ENCODE measurements at regions not wholly inside any gene's neighbourhood (a gene's known extent, or its start where the extent isn't known, plus 50 kb on each side); places are given as distances from the start of the nearest gene placed in this dataset.

DNA sequence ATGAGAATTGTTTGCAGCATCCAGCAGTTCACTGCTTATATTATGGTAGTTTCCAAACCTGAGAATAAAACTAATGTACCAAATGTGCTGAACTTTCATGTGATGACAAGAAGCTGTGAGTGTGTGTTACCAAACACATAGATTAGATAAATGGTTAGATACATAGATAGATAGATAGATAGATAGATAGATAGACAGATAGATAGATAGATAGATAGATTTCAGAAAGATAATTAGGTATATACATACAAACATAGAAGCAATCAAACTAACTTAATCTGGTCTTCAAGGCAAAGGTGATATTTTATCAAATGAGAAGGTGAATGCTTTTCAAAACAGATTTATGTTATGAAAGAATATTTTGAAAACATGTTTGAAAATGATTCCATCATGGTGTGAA, 147.3 kb upstream of the C11orf58 start:
- H3K4me1 ChIP-seq (ENCODE audit: control insufficient read depth, insufficient read depth, low read length): no peaks in the 10 kb centered on the region
- H3K27ac ChIP-seq (ENCODE audit: extremely low read depth, low read depth, low read length): no peak overlapping the region
- TF ChIP-seq ZNF654 (tag by site-specific recombination; IDR thresholded peaks at IDR 0.05; ENCODE audit: low read depth): no peak
- TF ChIP-seq ZNF660 (tag by site-specific recombination; IDR thresholded peaks at IDR 0.05): no peak
- no peak for TF ChIP-seq ZNF645 (tag by site-specific recombination; IDR thresholded peaks at IDR 0.05)
- no peak for TF ChIP-seq HOXC10 (CRISPR knock-in tag; IDR thresholded peaks at IDR 0.05)
- TF ChIP-seq GLIS1 (tag by site-specific recombination; IDR thresholded peaks at IDR 0.05): no peak
- TF ChIP-seq SP3 (tag by site-specific recombination; IDR thresholded peaks at IDR 0.05): no peak
- TF ChIP-seq ZNF2 (tag by site-specific recombination; IDR thresholded peaks at IDR 0.05): no peak
- no peak for TF ChIP-seq ZNF561 (tag by site-specific recombination; IDR thresholded peaks at IDR 0.05; ENCODE audit: borderline replicate concordance)
- TF ChIP-seq GLI2 (tag by site-specific recombination; IDR thresholded peaks at IDR 0.05; ENCODE audit: borderline replicate concordance, low read depth): no peak
- TF ChIP-seq ZNF280D (tag by site-specific recombination; IDR thresholded peaks at IDR 0.05): no peak
- TF ChIP-seq, protein P1, sequence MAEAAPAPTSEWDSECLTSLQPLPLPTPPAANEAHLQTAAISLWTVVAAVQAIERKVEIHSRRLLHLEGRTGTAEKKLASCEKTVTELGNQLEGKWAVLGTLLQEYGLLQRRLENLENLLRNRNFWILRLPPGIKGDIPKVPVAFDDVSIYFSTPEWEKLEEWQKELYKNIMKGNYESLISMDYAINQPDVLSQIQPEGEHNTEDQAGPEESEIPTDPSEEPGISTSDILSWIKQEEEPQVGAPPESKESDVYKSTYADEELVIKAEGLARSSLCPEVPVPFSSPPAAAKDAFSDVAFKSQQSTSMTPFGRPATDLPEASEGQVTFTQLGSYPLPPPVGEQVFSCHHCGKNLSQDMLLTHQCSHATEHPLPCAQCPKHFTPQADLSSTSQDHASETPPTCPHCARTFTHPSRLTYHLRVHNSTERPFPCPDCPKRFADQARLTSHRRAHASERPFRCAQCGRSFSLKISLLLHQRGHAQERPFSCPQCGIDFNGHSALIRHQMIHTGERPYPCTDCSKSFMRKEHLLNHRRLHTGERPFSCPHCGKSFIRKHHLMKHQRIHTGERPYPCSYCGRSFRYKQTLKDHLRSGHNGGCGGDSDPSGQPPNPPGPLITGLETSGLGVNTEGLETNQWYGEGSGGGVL (tag by site-specific recombination; IDR thresholded peaks at IDR 0.05): no peak
- no peak for TF ChIP-seq ZNF311 (tag by site-specific recombination; IDR thresholded peaks at IDR 0.05; ENCODE audit: borderline replicate concordance)
- no peak for TF ChIP-seq ZNF48 (tag by site-specific recombination; IDR thresholded peaks at IDR 0.05)
- no peak for TF ChIP-seq HOXA7 (CRISPR knock-in tag; IDR thresholded peaks at IDR 0.05; ENCODE audit: borderline replicate concordance)
- TF ChIP-seq ZNF280C (tag by site-specific recombination; IDR thresholded peaks at IDR 0.05): no peak
- no peak for TF ChIP-seq GLI4 (tag by site-specific recombination; IDR thresholded peaks at IDR 0.05)
- no peak for TF ChIP-seq ZNF768 (tag by site-specific recombination; IDR thresholded peaks at IDR 0.05)
- TF ChIP-seq MEIS1 (CRISPR knock-in tag; IDR thresholded peaks at IDR 0.05; ENCODE audit: borderline replicate concordance): no peak
- TF ChIP-seq, protein P2, sequence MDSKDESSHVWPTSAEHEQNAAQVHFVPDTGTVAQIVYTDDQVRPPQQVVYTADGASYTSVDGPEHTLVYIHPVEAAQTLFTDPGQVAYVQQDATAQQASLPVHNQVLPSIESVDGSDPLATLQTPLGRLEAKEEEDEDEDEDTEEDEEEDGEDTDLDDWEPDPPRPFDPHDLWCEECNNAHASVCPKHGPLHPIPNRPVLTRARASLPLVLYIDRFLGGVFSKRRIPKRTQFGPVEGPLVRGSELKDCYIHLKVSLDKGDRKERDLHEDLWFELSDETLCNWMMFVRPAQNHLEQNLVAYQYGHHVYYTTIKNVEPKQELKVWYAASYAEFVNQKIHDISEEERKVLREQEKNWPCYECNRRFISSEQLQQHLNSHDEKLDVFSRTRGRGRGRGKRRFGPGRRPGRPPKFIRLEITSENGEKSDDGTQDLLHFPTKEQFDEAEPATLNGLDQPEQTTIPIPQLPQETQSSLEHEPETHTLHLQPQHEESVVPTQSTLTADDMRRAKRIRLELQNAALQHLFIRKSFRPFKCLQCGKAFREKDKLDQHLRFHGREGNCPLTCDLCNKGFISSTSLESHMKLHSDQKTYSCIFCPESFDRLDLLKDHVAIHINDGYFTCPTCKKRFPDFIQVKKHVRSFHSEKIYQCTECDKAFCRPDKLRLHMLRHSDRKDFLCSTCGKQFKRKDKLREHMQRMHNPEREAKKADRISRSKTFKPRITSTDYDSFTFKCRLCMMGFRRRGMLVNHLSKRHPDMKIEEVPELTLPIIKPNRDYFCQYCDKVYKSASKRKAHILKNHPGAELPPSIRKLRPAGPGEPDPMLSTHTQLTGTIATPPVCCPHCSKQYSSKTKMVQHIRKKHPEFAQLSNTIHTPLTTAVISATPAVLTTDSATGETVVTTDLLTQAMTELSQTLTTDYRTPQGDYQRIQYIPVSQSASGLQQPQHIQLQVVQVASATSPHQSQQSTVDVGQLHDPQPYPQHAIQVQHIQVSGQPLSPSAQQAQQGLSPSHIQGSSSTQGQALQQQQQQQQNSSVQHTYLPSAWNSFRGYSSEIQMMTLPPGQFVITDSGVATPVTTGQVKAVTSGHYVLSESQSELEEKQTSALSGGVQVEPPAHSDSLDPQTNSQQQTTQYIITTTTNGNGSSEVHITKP (tag by site-specific recombination; IDR thresholded peaks at IDR 0.05): no peak
- TF ChIP-seq, protein P3, sequence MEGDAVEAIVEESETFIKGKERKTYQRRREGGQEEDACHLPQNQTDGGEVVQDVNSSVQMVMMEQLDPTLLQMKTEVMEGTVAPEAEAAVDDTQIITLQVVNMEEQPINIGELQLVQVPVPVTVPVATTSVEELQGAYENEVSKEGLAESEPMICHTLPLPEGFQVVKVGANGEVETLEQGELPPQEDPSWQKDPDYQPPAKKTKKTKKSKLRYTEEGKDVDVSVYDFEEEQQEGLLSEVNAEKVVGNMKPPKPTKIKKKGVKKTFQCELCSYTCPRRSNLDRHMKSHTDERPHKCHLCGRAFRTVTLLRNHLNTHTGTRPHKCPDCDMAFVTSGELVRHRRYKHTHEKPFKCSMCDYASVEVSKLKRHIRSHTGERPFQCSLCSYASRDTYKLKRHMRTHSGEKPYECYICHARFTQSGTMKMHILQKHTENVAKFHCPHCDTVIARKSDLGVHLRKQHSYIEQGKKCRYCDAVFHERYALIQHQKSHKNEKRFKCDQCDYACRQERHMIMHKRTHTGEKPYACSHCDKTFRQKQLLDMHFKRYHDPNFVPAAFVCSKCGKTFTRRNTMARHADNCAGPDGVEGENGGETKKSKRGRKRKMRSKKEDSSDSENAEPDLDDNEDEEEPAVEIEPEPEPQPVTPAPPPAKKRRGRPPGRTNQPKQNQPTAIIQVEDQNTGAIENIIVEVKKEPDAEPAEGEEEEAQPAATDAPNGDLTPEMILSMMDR (tag by site-specific recombination; IDR thresholded peaks at IDR 0.05): no peak
- ChIA-PET POLR2A (no interaction called here), CTCF (no interaction called here)
- H3K9me3 ChIP-seq (ENCODE audit: control insufficient read depth, insufficient read depth, low read depth, low read length): no peaks in the 10 kb centered on the region
- no peak overlapping the region for H3K4me3 ChIP-seq (ENCODE audit: low read depth, low read length)
- H3K36me3 ChIP-seq (ENCODE audit: control insufficient read depth in 2 of 2, insufficient read depth in 1 of 2, low read length in 2 of 2): no peaks in the 10 kb centered on the region
